COR-L47 (cell line): ENCODE measurements at regions not wholly inside any gene's neighbourhood (a gene's known extent, or its start where the extent isn't known, plus 50 kb on each side); places are given as distances from the start of the nearest gene placed in this dataset.

ENCODE experiments used
- DNase-seq: peaks from one replicate; lab custom pipeline; 2025; lab: John Stamatoyannopoulos, UW

GRCh38 chr5:93320920-93321445, 260.0 kb downstream of the NR2F1-AS1 start:
- no peak for DNase-seq

GRCh38 chr5:93313672-93314071, 267.3 kb downstream of the NR2F1-AS1 start:
- DNase-seq = no peak

GRCh38 chr5:93311881-93312280, 269.1 kb downstream of the NR2F1-AS1 start:
- DNase-seq = no peak

- no peak for DNase-seq
Measured at GRCh38 chr5:93307557-93307956, 273.5 kb downstream of the NR2F1-AS1 start.

GRCh38 chr5:93305984-93306383, 275.0 kb downstream of the NR2F1-AS1 start:
- no peak for DNase-seq

- DNase-seq = no peak
Measured at GRCh38 chr5:93304456-93305250, 276.4 kb downstream of the NR2F1-AS1 start.

- DNase-seq = no peak
Measured at GRCh38 chr5:93303291-93303691, 277.7 kb downstream of the NR2F1-AS1 start.

GRCh38 chr5:93302711-93303110, 278.3 kb downstream of the NR2F1-AS1 start:
- no peak for DNase-seq

- DNase-seq = no peak
Measured at GRCh38 chr5:93300945-93301344, 280.1 kb downstream of the NR2F1-AS1 start.

- no peak for DNase-seq
Measured at GRCh38 chr5:93300309-93300923, 280.6 kb downstream of the NR2F1-AS1 start.

- DNase-seq = peak; percentile 70
Measured at GRCh38 chr5:93299681-93300308, 281.2 kb downstream of the NR2F1-AS1 start.

GRCh38 chr5:93297116-93297515, 283.9 kb downstream of the NR2F1-AS1 start:
- no peak for DNase-seq

GRCh38 chr5:93296338-93296737, 284.7 kb downstream of the NR2F1-AS1 start:
- no peak for DNase-seq

- DNase-seq = no peak
Measured at GRCh38 chr5:93294996-93295395, 286.0 kb downstream of the NR2F1-AS1 start.

GRCh38 chr5:93294199-93294598, 286.8 kb downstream of the NR2F1-AS1 start:
- no peak for DNase-seq

GRCh38 chr5:93289942-93290341, 291.1 kb downstream of the NR2F1-AS1 start:
- peak; percentile 13 for DNase-seq

GRCh38 chr5:93285461-93285860, 295.6 kb downstream of the NR2F1-AS1 start:
- DNase-seq = no peak

- no peak for DNase-seq
Measured at GRCh38 chr5:93281980-93282772, 298.8 kb downstream of the NR2F1-AS1 start.

GRCh38 chr5:93280518-93280917, 300.5 kb downstream of the NR2F1-AS1 start:
- peak; percentile 53 for DNase-seq

GRCh38 chr5:93279296-93279963, 301.6 kb downstream of the NR2F1-AS1 start:
- DNase-seq = peak; percentile 36

GRCh38 chr5:93278896-93279295, 302.1 kb downstream of the NR2F1-AS1 start:
- no peak for DNase-seq
